Activated CD4-positive, CD25-positive, alpha-beta regulatory T cell treated with anti-CD3 and anti-CD28 coated beads, Interleukin-2, amount 50 U/mL, for 72 hours (primary cell): ENCODE measurements at regions not wholly inside any gene's neighbourhood (a gene's known extent, or its start where the extent isn't known, plus 50 kb on each side); places are given as distances from the start of the nearest gene placed in this dataset.
"Not testable (repeated sequence)": the region's sequence is repeated elsewhere in the genome, so short reads cannot be mapped to it uniquely, and the experiment has no call there.

Experiments used
- DNase-seq: peaks from one replicate; pipeline ENCODE4 v3.0.0; 2021

DNA sequence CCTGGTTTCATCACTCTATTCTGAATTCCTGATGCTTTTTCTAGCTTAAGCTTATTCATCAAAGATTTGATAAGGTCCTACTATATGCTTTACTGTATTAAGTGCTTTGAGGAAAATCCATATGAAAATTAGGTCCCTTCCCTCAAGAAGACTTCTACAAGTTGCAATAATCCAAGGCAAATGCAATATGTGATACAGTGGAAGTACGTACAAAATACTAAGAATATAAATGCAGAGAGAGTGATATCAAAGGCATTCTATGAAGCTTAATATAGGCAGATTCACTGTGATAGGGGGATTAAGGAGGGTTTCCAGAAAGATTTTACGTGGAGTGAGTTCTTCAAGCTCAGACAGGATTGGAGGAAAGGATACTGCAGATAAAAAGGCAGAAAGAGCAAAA, 142.1 kb downstream of the C6orf118 start:
- no peak for DNase-seq

- no peak for DNase-seq
These were observed 145.9 kb downstream of the C6orf118 start for GRCh38 chr6:165163519-165163918.

DNA sequence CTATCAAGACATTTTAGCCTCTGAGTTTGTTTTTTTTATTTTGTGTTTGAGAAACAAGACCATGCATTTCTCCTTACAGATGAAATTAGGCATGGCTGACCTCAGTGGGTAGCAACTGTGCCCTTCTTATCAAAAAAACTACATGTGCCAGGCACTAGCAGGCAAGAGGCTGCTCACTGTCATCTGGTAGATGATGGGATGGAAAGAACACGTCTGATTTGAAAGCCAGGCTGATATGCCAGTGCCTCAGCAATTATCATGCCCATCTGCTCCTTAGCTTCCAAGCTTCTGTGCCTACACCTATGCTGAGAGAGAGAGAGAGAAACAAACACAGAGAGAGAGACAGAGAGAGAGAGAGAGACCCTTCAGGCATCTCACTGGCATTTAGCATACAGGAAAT, 149.9 kb downstream of the C6orf118 start:
- no peak for DNase-seq

- DNase-seq: no peak
These were observed 162.9 kb downstream of the C6orf118 start for GRCh38 chr6:165146456-165146855.

DNA sequence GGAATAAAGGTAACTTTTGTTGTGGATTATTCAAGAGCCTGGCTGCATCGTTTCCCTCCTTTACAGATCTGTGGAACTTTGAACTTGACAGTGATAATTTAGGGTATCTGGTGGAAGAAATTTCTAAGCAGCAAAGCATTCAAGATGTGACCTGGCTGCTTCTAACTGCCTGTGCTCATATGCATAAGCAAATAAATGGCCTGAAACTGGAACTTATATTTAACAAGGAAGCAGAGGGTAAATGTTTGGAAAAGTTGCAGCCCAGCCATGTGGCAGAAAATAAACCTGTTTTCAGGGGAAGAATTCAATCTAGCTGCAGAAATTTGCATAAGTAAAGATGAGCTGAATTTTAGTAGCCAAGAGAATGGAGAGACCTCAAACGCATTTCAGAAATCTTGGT, 173.5 kb downstream of the C6orf118 start:
- DNase-seq: no peak

GRCh38 chr6:165129086-165129485, 180.3 kb downstream of the C6orf118 start:
- DNase-seq: no peak

DNA sequence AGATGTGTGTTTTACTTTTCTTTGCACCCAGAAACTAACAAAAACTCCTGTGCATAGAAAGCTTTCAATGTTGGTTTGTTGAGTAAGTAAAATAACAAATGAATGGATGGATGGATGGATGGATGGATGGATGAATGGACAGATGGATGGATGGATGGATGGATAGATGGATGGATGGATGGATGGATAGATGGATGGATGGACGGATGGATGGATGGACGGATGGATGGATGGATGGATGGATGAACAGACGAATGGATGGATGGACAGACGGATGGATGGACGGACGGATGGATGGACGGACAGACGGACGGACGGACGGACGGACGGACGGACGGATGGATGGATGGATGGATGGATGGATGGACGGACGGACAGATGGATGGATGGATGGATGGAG, 181.7 kb downstream of the C6orf118 start:
- not testable (repeated sequence) for DNase-seq

DNA sequence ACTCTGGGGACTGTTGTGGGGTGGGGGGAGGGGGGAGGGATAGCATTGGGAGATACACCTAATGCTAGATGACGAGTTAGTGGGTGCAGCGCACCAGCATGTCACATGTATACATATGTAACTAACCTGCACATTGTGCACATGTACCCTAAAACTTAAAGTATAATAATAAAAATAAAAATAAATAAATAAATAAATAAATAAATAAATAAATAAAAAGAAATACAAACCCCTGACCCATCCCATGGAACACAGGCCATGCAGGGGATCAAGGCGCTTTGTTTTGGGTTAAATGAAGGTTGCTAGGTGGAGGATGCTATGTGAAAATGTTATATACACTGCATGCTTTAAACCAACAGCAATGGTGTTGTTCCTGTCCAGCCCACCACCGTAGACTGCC, 184.7 kb downstream of the C6orf118 start:
- not testable (repeated sequence) for DNase-seq

DNA sequence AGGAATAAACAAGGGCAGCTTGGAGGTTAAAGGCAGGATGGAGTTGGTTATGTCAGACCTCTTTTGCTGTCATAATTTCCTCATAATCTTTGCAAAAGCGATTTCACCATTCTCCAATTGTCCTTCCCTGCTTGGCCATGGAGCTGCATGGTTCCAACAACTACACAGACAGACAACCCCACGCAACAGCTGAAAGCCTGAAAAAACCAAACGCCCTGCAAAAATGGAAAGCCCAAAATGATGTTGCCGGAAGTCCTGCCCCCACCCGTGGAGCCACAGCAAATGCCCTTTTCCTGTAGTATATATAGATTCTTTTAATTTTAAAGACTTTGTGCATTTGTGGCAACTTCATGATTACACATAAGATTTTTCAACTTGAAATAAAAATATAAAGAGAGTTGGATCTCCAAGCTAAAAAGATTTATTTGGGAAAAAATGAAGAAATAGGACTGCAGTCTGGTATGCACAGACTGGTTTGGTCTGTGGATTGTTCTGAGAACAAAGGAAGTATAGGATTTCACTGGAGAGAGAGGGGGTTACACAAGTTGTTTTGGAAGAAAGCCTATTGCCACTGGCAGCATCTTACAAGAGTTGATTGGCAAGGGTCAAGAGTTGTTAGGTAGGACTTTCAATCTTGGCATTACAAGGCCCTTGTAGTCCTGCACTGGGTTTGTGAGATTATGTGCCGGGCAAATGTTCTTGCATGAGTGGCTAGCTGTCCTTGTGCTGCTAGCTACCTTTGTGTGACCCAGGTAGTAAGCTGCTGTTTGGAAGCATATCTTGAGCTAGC, 190.0 kb downstream of the C6orf118 start:
- DNase-seq: no peak

GRCh38 chr6:165118736-165119135, 190.7 kb downstream of the C6orf118 start:
- DNase-seq: no peak

DNA sequence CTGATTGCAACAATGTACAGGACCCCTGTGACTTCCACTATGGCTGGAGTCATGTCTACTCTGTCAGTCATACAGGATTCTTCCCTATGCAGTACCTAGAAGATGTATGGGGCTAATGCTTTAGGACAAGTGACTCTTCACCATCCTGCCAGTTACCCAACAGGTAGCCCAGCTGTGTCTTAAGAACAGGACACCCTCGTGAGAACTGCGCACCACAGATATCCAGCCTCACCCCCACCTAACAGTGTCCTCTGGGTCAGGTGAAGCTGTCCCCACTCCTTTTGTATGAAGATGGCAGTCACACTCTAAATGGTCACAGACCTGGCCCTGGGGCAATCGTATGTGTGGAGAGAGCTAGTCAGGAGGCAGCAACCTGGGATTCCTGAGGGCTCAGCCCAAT, 191.6 kb downstream of the C6orf118 start:
- no peak for DNase-seq

DNA sequence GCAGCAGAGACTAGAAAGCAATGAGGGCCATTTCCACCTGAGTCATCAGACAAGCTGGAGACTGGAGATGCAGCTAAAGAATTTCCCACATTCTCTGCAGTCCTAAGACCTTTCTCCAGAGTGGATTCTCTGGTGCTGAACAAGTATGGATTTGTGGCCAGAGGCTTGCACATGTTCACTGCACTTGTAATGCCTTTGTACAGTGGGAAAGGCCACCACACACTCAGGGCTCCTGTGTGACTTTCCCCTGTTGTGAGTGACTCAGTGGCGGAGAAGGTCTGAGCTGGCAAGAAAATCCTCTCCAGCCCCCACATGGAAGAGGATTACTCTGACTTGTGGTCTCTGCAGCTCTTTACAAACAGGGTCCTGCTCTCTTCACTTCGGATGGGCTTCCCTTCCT, 192.3 kb downstream of the C6orf118 start:
- DNase-seq: no peak

GRCh38 chr6:165110860-165111259, 198.5 kb downstream of the C6orf118 start:
- DNase-seq: no peak

DNA sequence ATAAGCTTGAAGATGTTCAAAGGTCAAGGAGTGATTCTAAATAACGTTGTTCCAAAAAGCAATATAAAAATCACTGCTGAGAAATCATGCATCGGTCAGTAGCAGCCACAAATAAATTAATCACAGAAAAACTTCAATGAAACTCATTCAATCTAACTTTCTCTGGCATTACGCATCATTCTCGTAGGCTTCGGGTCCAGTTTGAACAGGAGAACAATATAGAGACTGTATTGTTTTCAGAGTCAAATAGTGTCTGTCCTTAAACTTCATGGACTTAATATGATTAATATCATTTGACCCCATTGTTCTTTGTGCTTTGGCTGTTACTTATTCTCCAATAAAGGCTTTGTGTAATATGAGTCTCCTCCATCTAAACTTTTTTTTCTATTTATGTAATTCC, 200.4 kb downstream of the C6orf118 start:
- DNase-seq: no peak

DNA sequence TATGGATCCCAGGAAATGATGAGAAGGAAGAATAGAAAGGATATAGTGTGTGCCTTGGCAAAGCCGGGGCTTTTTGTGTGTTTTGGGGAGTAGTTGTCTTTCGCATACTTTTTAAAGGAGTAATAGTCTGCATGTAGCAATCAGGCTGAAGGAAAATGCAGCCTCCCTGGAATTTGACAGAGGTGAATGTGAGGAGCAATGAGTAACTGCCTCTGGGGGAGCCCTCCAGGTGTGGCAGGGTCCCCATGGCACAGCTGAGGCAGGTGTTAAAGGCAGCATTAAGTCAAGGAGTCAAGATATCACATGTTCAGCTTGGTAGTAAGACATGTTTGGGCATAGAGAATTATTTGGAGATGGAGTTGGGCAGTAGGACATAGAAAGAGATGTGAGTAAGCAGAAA, 203.1 kb downstream of the C6orf118 start:
- no peak for DNase-seq

GRCh38 chr6:165098165-165098564, 211.2 kb downstream of the C6orf118 start:
- no peak for DNase-seq

- DNase-seq: no peak
These were observed 212.5 kb downstream of the C6orf118 start for GRCh38 chr6:165096868-165097267.

DNA sequence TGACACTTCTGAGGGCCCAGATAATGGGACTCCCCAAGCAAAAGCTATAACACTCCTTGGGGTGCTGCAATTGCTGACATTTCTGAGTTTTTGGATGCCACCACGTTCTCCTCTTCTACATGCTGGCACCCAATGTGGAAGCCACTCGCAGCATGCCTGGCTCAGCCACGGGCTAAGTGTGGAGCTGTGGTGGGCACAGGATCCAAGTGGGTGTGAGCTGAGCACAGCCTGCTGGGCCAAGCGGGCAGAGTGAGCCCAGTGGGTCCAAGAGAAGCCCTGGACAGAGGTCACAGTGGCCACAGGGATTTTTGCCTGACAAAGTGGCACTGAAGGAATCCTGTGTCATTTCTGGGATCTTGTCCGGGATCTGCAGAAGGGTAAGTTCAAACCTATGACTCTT, 213.2 kb downstream of the C6orf118 start:
- no peak for DNase-seq

GRCh38 chr6:165092881-165093595, 216.4 kb downstream of the C6orf118 start:
- no peak for DNase-seq

- DNase-seq: no peak
These were observed 218.2 kb downstream of the C6orf118 start for GRCh38 chr6:165091121-165091785.

- DNase-seq: no peak
These were observed 219.2 kb downstream of the C6orf118 start for GRCh38 chr6:165090242-165090641.

DNA sequence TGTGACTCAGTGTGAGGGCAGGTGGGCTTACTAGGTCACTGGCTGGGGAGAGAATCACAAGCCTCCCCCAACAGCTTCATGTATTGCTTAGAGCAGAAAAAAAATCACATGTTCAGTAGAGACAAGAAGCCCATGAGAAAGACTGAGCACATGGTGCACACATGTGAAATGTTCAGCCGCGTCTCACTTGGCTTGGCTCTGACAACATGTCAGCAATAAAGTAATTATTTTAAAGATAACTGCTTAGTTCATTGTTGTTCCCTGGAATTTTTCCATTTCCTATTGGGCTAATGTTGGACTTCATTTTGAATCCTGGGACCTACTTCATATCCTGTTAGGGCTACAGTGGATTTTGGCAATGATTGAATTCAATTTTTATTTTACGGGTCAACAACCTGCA, 222.6 kb downstream of the C6orf118 start:
- no peak for DNase-seq

DNA sequence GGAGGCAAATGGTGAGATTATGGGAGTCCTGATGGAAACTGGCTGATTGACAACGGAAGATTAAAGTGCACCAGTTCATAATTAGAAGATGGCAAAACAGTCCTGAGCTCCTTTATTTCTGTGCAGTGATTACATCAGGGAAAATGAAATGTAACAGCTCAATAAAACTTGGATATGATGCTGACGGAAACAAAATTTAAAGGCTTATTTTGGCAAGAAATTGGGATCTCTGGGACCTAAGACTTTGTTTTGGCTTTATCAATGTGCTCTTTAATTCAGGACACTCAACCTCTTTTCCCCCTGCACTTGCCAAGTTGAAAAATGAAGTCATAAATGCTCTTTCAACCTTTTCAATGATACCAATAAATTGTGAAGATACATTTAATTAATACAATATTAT, 226.8 kb downstream of the C6orf118 start:
- no peak for DNase-seq

DNA sequence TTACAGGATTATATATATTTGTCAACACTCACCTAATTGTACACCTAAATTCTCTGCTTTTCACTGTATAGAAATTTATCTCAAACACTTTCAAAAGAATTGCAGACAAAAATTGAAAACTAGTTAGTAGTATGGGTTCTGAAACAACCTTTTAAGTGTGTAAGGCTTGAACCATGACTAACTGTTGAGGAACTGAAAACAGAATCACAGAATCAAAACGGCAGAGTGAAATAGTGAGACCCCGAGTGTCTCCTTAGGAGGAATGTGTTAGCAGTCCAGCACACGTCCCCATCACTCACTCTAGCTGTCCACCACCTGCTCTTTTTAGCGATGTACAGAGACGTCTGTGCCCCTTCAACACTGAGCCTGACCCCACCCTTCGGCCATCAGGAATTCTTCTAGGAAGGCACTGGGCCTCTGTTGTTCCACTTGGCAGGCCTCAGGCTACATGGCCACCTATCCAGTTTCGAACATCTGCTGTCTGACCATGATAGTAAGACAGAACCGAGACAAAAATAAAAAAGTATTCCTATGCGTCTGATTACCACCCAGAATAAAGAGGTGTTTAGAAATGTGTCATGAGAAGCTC, 227.4 kb downstream of the C6orf118 start:
- DNase-seq: no peak
